Spleen (tissue), 11 donors: ENCODE measurements at regions not wholly inside any gene's neighbourhood (a gene's known extent, or its start where the extent isn't known, plus 50 kb on each side); places are given as distances from the start of the nearest gene placed in this dataset.

Source experiments
- DNase-seq: peaks from one replicate; pipeline ENCODE4 v3.0.0-alpha.2; 2020
- H3K27ac ChIP-seq, 8 donors: fragments of 200-600 bp; sonication (generic) in 7 of 8; 1 replicate in 4 of 8; 2 replicates in 4 of 8; pipeline versions ENCODE4 v1.5.0 to v1.8.0; 2016 to 2021; ENCODE audit warnings: inconsistent platforms in 4 of 8, mild to moderate bottlenecking in 4 of 8, moderate library complexity in 1 of 8
- H3K27me3 ChIP-seq, 7 donors: fragments of 200-600 bp; sonication (generic) in 6 of 7; replicated peaks in 1 of 7; 1 replicate in 4 of 7; 2 replicates in 3 of 7; pipeline versions ENCODE4 v1.5.0 to v1.8.0; 2016 to 2021; ENCODE audit warnings: inconsistent platforms in 3 of 7, mild to moderate bottlenecking in 1 of 7
- H3K36me3 ChIP-seq, 6 donors: fragments of 200-600 bp; sonication (generic) in 5 of 6; 1 replicate in 4 of 6; 2 replicates in 2 of 6; pipeline versions ENCODE4 v1.5.0 to v1.8.0; 2016 to 2021; ENCODE audit warnings: inconsistent platforms in 2 of 6
- H3K4me1 ChIP-seq, 6 donors: fragments of 200-600 bp; sonication (generic) in 5 of 6; 1 replicate in 3 of 6; 2 replicates in 3 of 6; pipeline versions ENCODE4 v1.5.0 to v1.8.0; 2016 to 2021; ENCODE audit warnings: inconsistent platforms in 3 of 6
- H3K4me3 ChIP-seq, 8 donors: fragments of 200-600 bp; sonication (generic) in 7 of 8; 1 replicate in 4 of 8; 2 replicates in 4 of 8; pipeline versions ENCODE4 v1.5.0 to v1.8.0; 2016 to 2021; ENCODE audit warnings: inconsistent platforms in 4 of 8, mild to moderate bottlenecking in 4 of 8, moderate library complexity in 2 of 8
- H3K9me3 ChIP-seq, 8 donors: fragments of 200-600 bp; sonication (generic) in 7 of 8; 1 replicate in 4 of 8; 2 replicates in 4 of 8; pipeline versions ENCODE4 v1.5.0 to v1.8.0; 2016 to 2021; ENCODE audit warnings: inconsistent platforms in 4 of 8
- CTCF ChIP-seq, 11 experiments: fragments of 200-600 bp in 7 of 11; fragments of 450-650 bp in 4 of 11; sonication (generic) in 4 of 11; IDR thresholded peaks in 8 of 11; conservative IDR thresholded peaks in 3 of 11; 1 replicate in 7 of 11; 2 replicates in 4 of 11; pipeline versions ENCODE4 v1.4.0 to v1.8.0; 2016 to 2021; ENCODE audit warnings: antibody characterized with exemption in 11 of 11, inconsistent platforms in 4 of 11, mild to moderate bottlenecking in 1 of 11
- POLR2A ChIP-seq, 3 donors: fragments of 450-650 bp; IDR thresholded peaks; one replicate each; pipeline ENCODE4 v1.5.1; 2017; ENCODE audit warnings: antibody characterized with exemption in 3 of 3, mild to moderate bottlenecking in 1 of 3
- POLR2AphosphoS5 ChIP-seq, 3 donors: sonication (generic); formaldehyde crosslinking; IDR thresholded peaks; one replicate each; pipeline ENCODE4 v1.5.1; 2017; ENCODE audit warnings: antibody characterized with exemption in 3 of 3
- WGBS, 5 donors: extraction: QIAGEN DNeasy Blood & Tissue Kit in 3 of 5; methylation state at CpG; one replicate each; pipeline versions ENCODE4 v1.1.5 to v1.1.7; 2013 to 2018; 5-methylcytosine and 5-hydroxymethylcytosine counted together
- intact Hi-C: fragments of 100-400 bp; cut with DNase I; formaldehyde crosslinking; loops from one replicate; pipeline ENCODE4 v1.15.0; 2023; ENCODE audit warnings: low total_unique reads
- donor health status: healthy with polysubstance abuse.
- donor health status: DM: no; HTN: no; CAD: no; lungs with moderate emphysema.
- donor health status: DM: no; HTN: no; CAD: no.
- donor health status: Bipolar disorder and iron deficiency.
- donor health status: healthy.
- donor health status: DM: no; HTN: no; CAD: no.
- donor health status: DM: yes; HTN: yes; CAD: no.

- intact Hi-C loops = no loop called here
- H3K9me3 ChIP-seq = peaks cover 0 to 10% (median 0%) of the 10 kb centered on the region in 8 donors
- no peak overlapping the region for H3K4me3 ChIP-seq
- no peak for DNase-seq
- no peaks in the 10 kb centered on the region for H3K4me1 ChIP-seq
- H3K27me3 ChIP-seq = no peaks in the 10 kb centered on the region
- WGBS, 5 donors = 87 to 95% (median 93%) methylated on average over 8 to 11 of the region's 11 CpGs
- H3K36me3 ChIP-seq = no peaks in the 10 kb centered on the region
- no peak overlapping the region for H3K27ac ChIP-seq
- no peak for TF ChIP-seq CTCF (IDR thresholded peaks at IDR 0.05 in 8 of 11, conservative IDR thresholded peaks at IDR 0.05 in 3 of 11)
- TF ChIP-seq POLR2AphosphoS5 (IDR thresholded peaks at IDR 0.05) = no peak
- no peak for TF ChIP-seq POLR2A (IDR thresholded peaks at IDR 0.05)
These were observed 581.5 kb downstream of the FGF9 start for GRCh38 chr13:22252281-22252830.

- no peaks in the 10 kb centered on the region for H3K4me1 ChIP-seq
- H3K4me3 ChIP-seq = no peak overlapping the region
- H3K27ac ChIP-seq = no peak overlapping the region
- 88 to 92% (median 91%) methylated on average over 4 of the region's 4 CpGs for WGBS, 5 donors
- no peaks in the 10 kb centered on the region for H3K27me3 ChIP-seq
- DNase-seq = no peak
- intact Hi-C loops = no loop called here
- peaks cover 0 to 10% (median 0%) of the 10 kb centered on the region in 8 donors for H3K9me3 ChIP-seq
- H3K36me3 ChIP-seq = no peaks in the 10 kb centered on the region
- TF ChIP-seq CTCF (IDR thresholded peaks at IDR 0.05 in 8 of 11, conservative IDR thresholded peaks at IDR 0.05 in 3 of 11) (no peak), POLR2A (IDR thresholded peaks at IDR 0.05) (no peak), POLR2AphosphoS5 (IDR thresholded peaks at IDR 0.05) (no peak)
These were observed 582.2 kb downstream of the FGF9 start for GRCh38 chr13:22253107-22253506.

GRCh38 chr13:22256111-22256639, 585.3 kb downstream of the FGF9 start:
- Histone ChIP-seq H3K36me3 (no peaks in the 10 kb centered on the region), H3K27me3 (no peaks in the 10 kb centered on the region), H3K9me3 (no peaks in the 10 kb centered on the region), H3K27ac (no peak overlapping the region), H3K4me1 (no peaks in the 10 kb centered on the region), H3K4me3 (no peak overlapping the region)
- intact Hi-C loops = no loop called here
- no peak for DNase-seq
- WGBS, 5 donors = 85 to 93% (median 90%) methylated on average over 2 of the region's 2 CpGs
- TF ChIP-seq POLR2AphosphoS5 (IDR thresholded peaks at IDR 0.05) (no peak), CTCF (IDR thresholded peaks at IDR 0.05 in 8 of 11, conservative IDR thresholded peaks at IDR 0.05 in 3 of 11) (no peak), POLR2A (IDR thresholded peaks at IDR 0.05) (no peak)

GRCh38 chr13:22262001-22262885, 591.4 kb downstream of the FGF9 start:
- no peak overlapping the region for H3K4me3 ChIP-seq
- no peak overlapping the region for H3K27ac ChIP-seq
- DNase-seq = no peak
- intact Hi-C loops = no loop called here
- no peaks in the 10 kb centered on the region for H3K36me3 ChIP-seq
- 56 to 65% (median 60%) methylated on average over 6 of the region's 6 CpGs for WGBS, 5 donors
- no peaks in the 10 kb centered on the region for H3K27me3 ChIP-seq
- no peaks in the 10 kb centered on the region for H3K9me3 ChIP-seq
- H3K4me1 ChIP-seq = no peaks in the 10 kb centered on the region
- no peak for TF ChIP-seq CTCF (IDR thresholded peaks at IDR 0.05 in 8 of 11, conservative IDR thresholded peaks at IDR 0.05 in 3 of 11)
- no peak for TF ChIP-seq POLR2AphosphoS5 (IDR thresholded peaks at IDR 0.05)
- no peak for TF ChIP-seq POLR2A (IDR thresholded peaks at IDR 0.05)
